SU-DHL-6 (cell line): ENCODE measurements at regions not wholly inside any gene's neighbourhood (a gene's known extent, or its start where the extent isn't known, plus 50 kb on each side); places are given as distances from the start of the nearest gene placed in this dataset.

Experiments
- H2AFZ ChIP-seq: fragments of 200-600 bp; sonication (generic); 2 replicates; pipeline ENCODE4 v1.6.1; 2014; ENCODE audit warnings: low read depth, mild to moderate bottlenecking, moderate library complexity, mixed read lengths, antibody characterized with exemption, low read length; ENCODE audit not compliant: severe bottlenecking
- H3F3A ChIP-seq: fragments of 200-600 bp; shearing (Covaris generic); 2 replicates; pipeline ENCODE4 v1.6.0; 2016; ENCODE audit warnings: antibody characterized with exemption, mild to moderate bottlenecking; ENCODE audit not compliant: insufficient read depth
- H3K27ac ChIP-seq: fragments of 200-600 bp; sonication (generic); 2 replicates; pipeline ENCODE4 v1.5.1; 2016; ENCODE audit warnings: low read depth, mild to moderate bottlenecking, low read length, moderate library complexity, mixed read lengths
- H3K27me3 ChIP-seq: fragments of 200-600 bp; sonication (generic), shearing (Covaris generic); 2 replicates; pipeline ENCODE4 v1.6.0; 2014; ENCODE audit warnings: mild to moderate bottlenecking, low read length
- H3K36me3 ChIP-seq: fragments of 200-600 bp; sonication (generic); 2 replicates; pipeline ENCODE4 v1.6.1; 2014; ENCODE audit warnings: mild to moderate bottlenecking, low read length, mixed read lengths
- H3K4me2 ChIP-seq: fragments of 300-600, 200-600 bp; shearing (Covaris generic), sonication (generic); 2 replicates; pipeline ENCODE4 v1.6.0; 2014; ENCODE audit warnings: low read length, low read depth, mild to moderate bottlenecking; ENCODE audit not compliant: poor library complexity, severe bottlenecking
- H3K4me3 ChIP-seq: fragments of 200-600 bp; sonication (generic); 2 replicates; pipeline ENCODE4 v1.5.1; 2014; ENCODE audit warnings: antibody characterized with exemption, low read length, mild to moderate bottlenecking, mixed read lengths; ENCODE audit not compliant: insufficient read depth, poor library complexity, severe bottlenecking
- H3K79me2 ChIP-seq: fragments of 200-600 bp; sonication (generic); 2 replicates; pipeline ENCODE4 v1.6.1; 2014; ENCODE audit warnings: mild to moderate bottlenecking, low read length, moderate library complexity; ENCODE audit not compliant: insufficient read depth
- H3K9ac ChIP-seq: fragments of 200-600 bp; sonication (generic); 2 replicates; pipeline ENCODE4 v1.7.0; 2014; ENCODE audit warnings: mild to moderate bottlenecking, low read length
- H3K9me2 ChIP-seq: fragments of 200-600 bp; sonication (generic); replicated peaks from 2 replicates; pipeline ENCODE4 v1.6.1; 2014; ENCODE audit warnings: low read length; ENCODE audit not compliant: insufficient read depth
- H3K9me3 ChIP-seq: fragments of 200-600 bp; sonication (generic); 2 replicates; pipeline ENCODE4 v1.6.1; 2014; ENCODE audit warnings: low read length, mixed read lengths; ENCODE audit not compliant: insufficient read depth
- H4K20me1 ChIP-seq: fragments of 200-600 bp; sonication (generic); 2 replicates; pipeline ENCODE4 v1.6.1; 2014; ENCODE audit warnings: low read depth, mild to moderate bottlenecking, antibody characterized with exemption, low read length, moderate library complexity, mixed read lengths
- CTCF ChIP-seq: fragments of 200-600 bp; sonication (generic); IDR thresholded peaks from one replicate; pipeline ENCODE4 v1.5.1; 2017; ENCODE audit warnings: antibody characterized with exemption, mild to moderate bottlenecking, low read length, moderate library complexity; ENCODE audit not compliant: insufficient read depth, poor library complexity, severe bottlenecking
- EZH2phosphoT487 ChIP-seq: fragments of 200-600 bp; sonication (generic), shearing (Covaris generic); conservative IDR thresholded peaks from 2 replicates; pipeline ENCODE4 v1.6.1; 2018; ENCODE audit warnings: mild to moderate bottlenecking, antibody characterized with exemption, low read length, moderate library complexity, mixed read lengths

GRCh38 chr2:176531608-176532007, 262.4 kb downstream of the MTX2 start:
- Histone ChIP-seq H3K9me2 (no peaks in the 10 kb centered on the region), H3F3A (no peaks in the 10 kb centered on the region), H3K27ac (no peak overlapping the region), H3K27me3 (no peaks in the 10 kb centered on the region), H3K36me3 (no peaks in the 10 kb centered on the region), H2AFZ (no peak overlapping the region), H3K4me2 (no peak overlapping the region), H3K79me2 (no peaks in the 10 kb centered on the region), H4K20me1 (no peaks in the 10 kb centered on the region), H3K4me3 (no peak overlapping the region), H3K9ac (no peak overlapping the region), H3K9me3 (no peaks in the 10 kb centered on the region)
- TF ChIP-seq EZH2phosphoT487 (no peak), CTCF (no peak)

- no peak overlapping the region for H3K9ac ChIP-seq
- H3K36me3 ChIP-seq, result no peaks in the 10 kb centered on the region
- H3K27me3 ChIP-seq, result no peaks in the 10 kb centered on the region
- no peaks in the 10 kb centered on the region for H3K79me2 ChIP-seq
- no peak overlapping the region for H3K27ac ChIP-seq
- no peak overlapping the region for H3K4me3 ChIP-seq
- H2AFZ ChIP-seq, result no peak overlapping the region
- H3F3A ChIP-seq, result no peaks in the 10 kb centered on the region
- no peaks in the 10 kb centered on the region for H3K9me3 ChIP-seq
- no peak for TF ChIP-seq EZH2phosphoT487
- no peak for TF ChIP-seq CTCF
- no peaks in the 10 kb centered on the region for H4K20me1 ChIP-seq
- H3K9me2 ChIP-seq, result no peaks in the 10 kb centered on the region
- no peak overlapping the region for H3K4me2 ChIP-seq
These were observed 264.4 kb downstream of the MTX2 start for GRCh38 chr2:176533505-176534193.

GRCh38 chr2:176534798-176535466, 265.7 kb downstream of the MTX2 start:
- Histone ChIP-seq H4K20me1 (no peaks in the 10 kb centered on the region), H2AFZ (no peak overlapping the region), H3K9me3 (no peaks in the 10 kb centered on the region), H3K27me3 (no peaks in the 10 kb centered on the region), H3F3A (no peaks in the 10 kb centered on the region), H3K9ac (no peak overlapping the region), H3K4me2 (no peak overlapping the region), H3K79me2 (no peaks in the 10 kb centered on the region), H3K4me3 (no peak overlapping the region), H3K27ac (no peak overlapping the region), H3K9me2 (no peaks in the 10 kb centered on the region), H3K36me3 (no peaks in the 10 kb centered on the region)
- no peak for TF ChIP-seq CTCF
- no peak for TF ChIP-seq EZH2phosphoT487
